CD8-positive, alpha-beta memory T cell (primary cell): ENCODE measurements at regions not wholly inside any gene's neighbourhood (a gene's known extent, or its start where the extent isn't known, plus 50 kb on each side); places are given as distances from the start of the nearest gene placed in this dataset.
"Not testable (repeated sequence)": the region's sequence is repeated elsewhere in the genome, so short reads cannot be mapped to it uniquely, and the experiment has no call there.

Experiments used
- CTCF ChIA-PET: fragments of 350-600 bp; sonication (Branson Sonifier 250); formaldehyde crosslinking; loops from one replicate; lab custom pipeline; 2021; ENCODE audit warnings: antibody characterized with exemption; lab: Charles Lee
- POLR2A ChIA-PET: fragments of 350-600 bp; sonication (Branson Sonifier 250); formaldehyde crosslinking; loops from one replicate; lab custom pipeline; 2021; ENCODE audit warnings: antibody characterized with exemption; lab: Charles Lee
- DNase-seq, 5 donors: peaks; one replicate each; pipeline versions ENCODE4 v3.0.0 to v3.0.0-alpha.2; 2020 to 2022; ENCODE audit warnings: mixed read lengths in 1 of 5
- H3K27ac ChIP-seq: one replicate; pipeline ENCODE4 v1.7.0; 2013; ENCODE audit warnings: low read depth, mild to moderate bottlenecking, low read length, moderate library complexity
- H3K27me3 ChIP-seq: 2 replicates; pipeline ENCODE4 v1.7.0; 2013; ENCODE audit warnings: low read length, mild to moderate bottlenecking; ENCODE audit not compliant: insufficient read depth, poor library complexity, severe bottlenecking
- H3K36me3 ChIP-seq: 2 replicates; pipeline ENCODE4 v1.7.0; 2013; ENCODE audit warnings: mild to moderate bottlenecking, low read length, moderate library complexity; ENCODE audit not compliant: insufficient read depth
- H3K4me1 ChIP-seq: 2 replicates; pipeline ENCODE4 v1.7.0; 2013; ENCODE audit warnings: mild to moderate bottlenecking, low read length, moderate library complexity; ENCODE audit not compliant: insufficient read depth
- H3K4me3 ChIP-seq: 2 replicates; pipeline ENCODE4 v1.7.0; 2013; ENCODE audit warnings: mild to moderate bottlenecking, low read length
- H3K9me3 ChIP-seq: 2 replicates; pipeline ENCODE4 v1.7.0; 2013; ENCODE audit warnings: mild to moderate bottlenecking, low read length
- H3K27ac Mint-ChIP-seq, 8 donors: one replicate each; pipeline ENCODE4 v1.8.0; 2020 to 2021; ENCODE audit warnings: mixed read lengths in 8 of 8, mild to moderate bottlenecking in 6 of 8, inconsistent platforms in 3 of 8, moderate library complexity in 3 of 8
- H3K27me3 Mint-ChIP-seq, 2 donors: one replicate each; pipeline ENCODE4 v1.8.0; 2020 to 2021; ENCODE audit warnings: mixed read lengths in 2 of 2, mild to moderate bottlenecking in 1 of 2, moderate library complexity in 1 of 2
- H3K36me3 Mint-ChIP-seq, 3 donors: one replicate each; pipeline ENCODE4 v1.8.0; 2020 to 2021; ENCODE audit warnings: mixed read lengths in 3 of 3, inconsistent platforms in 1 of 3, mild to moderate bottlenecking in 1 of 3
- H3K4me1 Mint-ChIP-seq, 3 donors: one replicate each; pipeline ENCODE4 v1.8.0; 2020 to 2021; ENCODE audit warnings: mixed read lengths in 3 of 3, inconsistent platforms in 1 of 3, mild to moderate bottlenecking in 1 of 3
- H3K4me3 Mint-ChIP-seq, 7 donors: one replicate each; pipeline ENCODE4 v1.8.0; 2020 to 2021; ENCODE audit warnings: mixed read lengths in 7 of 7, mild to moderate bottlenecking in 6 of 7, moderate library complexity in 4 of 7, inconsistent platforms in 2 of 7
- H3K9me3 Mint-ChIP-seq, 5 donors: one replicate each; pipeline ENCODE4 v1.8.0; 2020 to 2022; ENCODE audit warnings: mixed read lengths in 5 of 5, mild to moderate bottlenecking in 3 of 5, moderate library complexity in 2 of 5, inconsistent platforms in 1 of 5

- H3K27me3 Mint-ChIP-seq, H3K4me3 ChIP-seq, POLR2A ChIA-PET, H3K9me3 ChIP-seq, H3K4me3 Mint-ChIP-seq, H3K27ac ChIP-seq, H3K4me1 ChIP-seq, H3K4me1 Mint-ChIP-seq, H3K27me3 ChIP-seq, H3K9me3 Mint-ChIP-seq: not testable (repeated sequence)
- CTCF ChIA-PET, result interaction anchor here (0.6 to 0.7 kb wide), 2 partner anchors 12 to 27 kb away, joined by 3 read pairs; no protein-coding TSS in a partner anchor
- Mint-ChIP-seq H3K36me3 (peaks cover 3 to 32% (median 9%) of the 10 kb centered on the region in 3 donors), H3K27ac (peak overlapping the region in 1 of 8 donors; percentile 54)
- H3K36me3 ChIP-seq, result peaks cover 16% of the 10 kb centered on the region
- DNase-seq, result peak; percentile 45 to 73 (median 53)
Observed at GRCh38 chr22:22321743-22322611, 77.4 kb downstream of the VPREB1 start.

DNA sequence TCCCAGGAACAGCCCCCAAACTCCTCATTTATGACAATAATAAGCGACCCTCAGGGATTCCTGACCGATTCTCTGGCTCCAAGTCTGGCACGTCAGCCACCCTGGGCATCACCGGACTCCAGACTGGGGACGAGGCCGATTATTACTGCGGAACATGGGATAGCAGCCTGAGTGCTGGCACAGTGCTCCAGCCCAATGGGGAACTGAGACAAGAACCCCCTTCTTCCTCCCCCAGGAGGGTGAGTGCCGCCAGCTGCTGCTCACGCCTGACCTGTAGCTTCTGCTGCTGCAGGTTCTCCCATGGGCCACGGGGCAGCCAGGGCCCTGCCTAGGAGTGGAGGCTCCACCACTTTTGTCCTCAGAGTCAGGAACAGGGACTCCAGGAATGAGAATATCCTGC, 78.2 kb downstream of the VPREB1 start:
- Histone ChIP-seq H3K27me3 (no peaks in the 10 kb centered on the region), H3K4me3 (no peak overlapping the region), H3K4me1 (no peaks in the 10 kb centered on the region), H3K27ac (no peak overlapping the region), H3K9me3 (no peaks in the 10 kb centered on the region), H3K36me3 (peaks cover 11% of the 10 kb centered on the region)
- DNase-seq, result no peak
- H3K27ac Mint-ChIP-seq, result no peak overlapping the region
- CTCF ChIA-PET, result interaction anchor here (0.7 kb wide), 1 partner anchor 12 kb away, joined by 3 read pairs; no protein-coding TSS in a partner anchor
- H3K9me3 Mint-ChIP-seq, result no peaks in the 10 kb centered on the region
- POLR2A ChIA-PET, result no interaction called here
- peaks cover 0 to 24% (median 7%) of the 10 kb centered on the region in 3 donors for H3K36me3 Mint-ChIP-seq
- no peak overlapping the region for H3K4me3 Mint-ChIP-seq
- H3K4me1 Mint-ChIP-seq, result no peaks in the 10 kb centered on the region
- H3K27me3 Mint-ChIP-seq, result no peaks in the 10 kb centered on the region

GRCh38 chr22:22327723-22328122, 83.1 kb downstream of the VPREB1 start:
- CTCF ChIA-PET, result no interaction called here
- DNase-seq, result no peak
- H3K9me3 Mint-ChIP-seq, result peaks cover 0 to 5% (median 0%) of the 10 kb centered on the region in 5 donors
- peaks cover 0 to 3% (median 0%) of the 10 kb centered on the region in 3 donors for H3K4me1 Mint-ChIP-seq
- H3K27ac Mint-ChIP-seq, result peak overlapping the region in 1 of 8 donors; percentile 33
- H3K27me3 Mint-ChIP-seq, result peaks cover 27 to 42% of the 10 kb centered on the region in 2 donors
- H3K4me3 Mint-ChIP-seq, result no peak overlapping the region
- POLR2A ChIA-PET, result no interaction called here
- Histone ChIP-seq H3K27ac (no peak overlapping the region), H3K4me1 (no peaks in the 10 kb centered on the region), H3K9me3 (no peaks in the 10 kb centered on the region), H3K36me3 (no peaks in the 10 kb centered on the region), H3K27me3 (peaks cover 14% of the 10 kb centered on the region), H3K4me3 (no peak overlapping the region)
- H3K36me3 Mint-ChIP-seq, result no peaks in the 10 kb centered on the region

- Histone ChIP-seq H3K9me3 (no peaks in the 10 kb centered on the region), H3K27ac (no peak overlapping the region), H3K27me3 (peaks cover 14% of the 10 kb centered on the region), H3K4me1 (no peaks in the 10 kb centered on the region), H3K4me3 (no peak overlapping the region), H3K36me3 (no peaks in the 10 kb centered on the region)
- Mint-ChIP-seq H3K36me3 (no peaks in the 10 kb centered on the region), H3K4me3 (no peak overlapping the region), H3K27ac (no peak overlapping the region), H3K4me1 (peaks cover 0 to 3% (median 0%) of the 10 kb centered on the region in 3 donors), H3K27me3 (peaks cover 43 to 63% of the 10 kb centered on the region in 2 donors), H3K9me3 (peaks cover 0 to 11% (median 2%) of the 10 kb centered on the region in 5 donors)
- POLR2A ChIA-PET, result no interaction called here
- no peak for DNase-seq
- CTCF ChIA-PET, result interaction anchor here (2.1 kb wide), 1 partner anchor 13 kb away, joined by 5 read pairs; no protein-coding TSS in a partner anchor
Observed at GRCh38 chr22:22329792-22330191, 85.2 kb downstream of the VPREB1 start.

GRCh38 chr22:22335640-22336039, 91.1 kb downstream of the VPREB1 start:
- H3K4me1 Mint-ChIP-seq, H3K27ac Mint-ChIP-seq, H3K4me3 ChIP-seq, H3K36me3 Mint-ChIP-seq, POLR2A ChIA-PET, CTCF ChIA-PET, H3K27me3 ChIP-seq, H3K36me3 ChIP-seq, H3K27ac ChIP-seq, H3K4me1 ChIP-seq, H3K4me3 Mint-ChIP-seq, DNase-seq, H3K9me3 ChIP-seq: not testable (repeated sequence)
- Mint-ChIP-seq H3K27me3 (peaks cover 46 to 66% of the 10 kb centered on the region in 2 donors), H3K9me3 (peaks cover 0 to 16% (median 4%) of the 10 kb centered on the region in 5 donors)

DNA sequence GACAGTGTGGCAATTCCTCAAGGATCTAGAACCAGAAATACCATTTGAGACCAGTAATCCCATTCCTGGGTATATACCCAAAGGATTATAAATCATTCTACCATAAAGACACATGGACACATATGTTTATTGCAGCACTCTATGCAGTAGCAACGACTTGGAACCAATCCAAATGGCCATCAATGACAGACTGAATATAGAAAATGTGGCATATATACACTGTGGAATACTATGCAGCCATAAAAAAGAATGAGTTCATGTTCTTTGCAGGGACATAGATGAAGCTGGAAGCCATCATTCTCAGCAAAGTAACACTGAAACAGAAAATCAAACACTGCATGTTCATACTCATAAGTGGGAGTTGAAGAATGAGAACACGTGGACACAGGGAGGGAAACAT, 91.7 kb downstream of the VPREB1 start:
- H3K9me3 ChIP-seq, POLR2A ChIA-PET, H3K4me3 Mint-ChIP-seq, H3K36me3 ChIP-seq, H3K36me3 Mint-ChIP-seq, H3K4me1 ChIP-seq, H3K27me3 ChIP-seq, H3K27ac Mint-ChIP-seq, H3K4me3 ChIP-seq, DNase-seq, H3K27ac ChIP-seq, CTCF ChIA-PET, H3K4me1 Mint-ChIP-seq: not testable (repeated sequence)
- Mint-ChIP-seq H3K27me3 (peaks cover 42 to 61% of the 10 kb centered on the region in 2 donors), H3K9me3 (peaks cover 0 to 16% (median 4%) of the 10 kb centered on the region in 5 donors)

GRCh38 chr22:22338778-22339177, 94.2 kb downstream of the VPREB1 start:
- CTCF ChIA-PET, result not testable (repeated sequence)

GRCh38 chr22:22341736-22342135, 97.2 kb downstream of the VPREB1 start:
- no peaks in the 10 kb centered on the region for H3K9me3 ChIP-seq
- no peaks in the 10 kb centered on the region for H3K36me3 ChIP-seq
- no peak for DNase-seq
- no peaks in the 10 kb centered on the region for H3K4me1 ChIP-seq
- ChIA-PET CTCF (no interaction called here), POLR2A (no interaction called here)
- H3K27ac ChIP-seq, result no peak overlapping the region
- no peak overlapping the region for H3K27ac Mint-ChIP-seq
- peaks cover 5 to 11% of the 10 kb centered on the region in 2 donors for H3K27me3 Mint-ChIP-seq
- H3K36me3 Mint-ChIP-seq, result no peaks in the 10 kb centered on the region
- no peak overlapping the region for H3K4me3 Mint-ChIP-seq
- no peaks in the 10 kb centered on the region for H3K27me3 ChIP-seq
- no peaks in the 10 kb centered on the region for H3K4me1 Mint-ChIP-seq
- peaks cover 0 to 2% (median 0%) of the 10 kb centered on the region in 5 donors for H3K9me3 Mint-ChIP-seq
- H3K4me3 ChIP-seq, result no peak overlapping the region

More at GRCh38 chr22:22338778-22339177, 94.2 kb downstream of the VPREB1 start:
- H3K9me3 ChIP-seq, H3K4me1 ChIP-seq, H3K36me3 ChIP-seq, POLR2A ChIA-PET, H3K27ac ChIP-seq, H3K27me3 ChIP-seq, H3K27ac Mint-ChIP-seq, H3K4me3 ChIP-seq, DNase-seq, H3K4me1 Mint-ChIP-seq, H3K36me3 Mint-ChIP-seq, H3K4me3 Mint-ChIP-seq: not testable (repeated sequence)
- Mint-ChIP-seq H3K9me3 (peaks cover 0 to 11% (median 2%) of the 10 kb centered on the region in 5 donors), H3K27me3 (peaks cover 22 to 36% of the 10 kb centered on the region in 2 donors)
